ENCODE measurements at regions not wholly inside any gene's neighbourhood (a gene's known extent, or its start where the extent isn't known, plus 50 kb on each side); places are given as distances from the start of the nearest gene placed in this dataset.
"Not testable (repeated sequence)": the region's sequence is repeated elsewhere in the genome, so short reads cannot be mapped to it uniquely, and the experiment has no call there.

DNA sequence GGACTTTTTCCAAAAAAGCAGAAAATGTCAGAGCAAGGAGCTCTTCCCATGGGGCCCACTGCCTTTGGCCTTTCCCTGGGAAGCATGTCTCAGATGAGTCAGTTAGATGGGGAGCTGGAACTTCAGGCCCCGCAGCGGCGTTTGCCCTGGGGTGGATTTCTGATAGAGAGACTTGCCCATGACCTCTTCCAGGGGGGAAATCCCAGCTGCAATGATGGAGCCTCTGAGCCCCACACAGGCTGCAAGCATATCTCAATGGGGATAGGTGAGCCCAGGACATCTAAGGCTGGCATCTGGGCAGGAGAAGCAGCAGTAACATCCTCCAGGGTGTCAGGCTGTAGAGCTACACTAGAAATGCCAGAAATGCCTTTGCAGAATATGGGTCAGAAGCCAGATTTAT lies 269.2 kb upstream of the TCERG1L start:
- TF ChIP-seq, protein P1, sequence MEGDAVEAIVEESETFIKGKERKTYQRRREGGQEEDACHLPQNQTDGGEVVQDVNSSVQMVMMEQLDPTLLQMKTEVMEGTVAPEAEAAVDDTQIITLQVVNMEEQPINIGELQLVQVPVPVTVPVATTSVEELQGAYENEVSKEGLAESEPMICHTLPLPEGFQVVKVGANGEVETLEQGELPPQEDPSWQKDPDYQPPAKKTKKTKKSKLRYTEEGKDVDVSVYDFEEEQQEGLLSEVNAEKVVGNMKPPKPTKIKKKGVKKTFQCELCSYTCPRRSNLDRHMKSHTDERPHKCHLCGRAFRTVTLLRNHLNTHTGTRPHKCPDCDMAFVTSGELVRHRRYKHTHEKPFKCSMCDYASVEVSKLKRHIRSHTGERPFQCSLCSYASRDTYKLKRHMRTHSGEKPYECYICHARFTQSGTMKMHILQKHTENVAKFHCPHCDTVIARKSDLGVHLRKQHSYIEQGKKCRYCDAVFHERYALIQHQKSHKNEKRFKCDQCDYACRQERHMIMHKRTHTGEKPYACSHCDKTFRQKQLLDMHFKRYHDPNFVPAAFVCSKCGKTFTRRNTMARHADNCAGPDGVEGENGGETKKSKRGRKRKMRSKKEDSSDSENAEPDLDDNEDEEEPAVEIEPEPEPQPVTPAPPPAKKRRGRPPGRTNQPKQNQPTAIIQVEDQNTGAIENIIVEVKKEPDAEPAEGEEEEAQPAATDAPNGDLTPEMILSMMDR (IDR thresholded peaks at IDR 0.05), result no peak
- Histone ChIP-seq H3K27ac (ENCODE audit: low read depth in 1 of 2, low read length in 2 of 2) (no peak overlapping the region), H3K9me3 (replicated peaks in 1 of 2; ENCODE audit: control insufficient read depth in 1 of 2, insufficient read depth in 1 of 2, low read length in 2 of 2) (no peaks in the 10 kb centered on the region), H3K4me1 (ENCODE audit: control insufficient read depth in 1 of 2, insufficient read depth in 2 of 2, low read length in 2 of 2) (no peaks in the 10 kb centered on the region), H3K4me3 (replicated peaks in 1 of 3; ENCODE audit: low read depth in 2 of 3, low read length in 3 of 3) (no peak overlapping the region), H4K20me1 (ENCODE audit: insufficient read depth, low read length) (no peaks in the 10 kb centered on the region), H3K4me2 (replicated peaks; ENCODE audit: extremely low read depth, low read length, poor library complexity, severe bottlenecking) (no peak overlapping the region), H2AFZ (ENCODE audit: insufficient read depth, low read depth, low read length, poor library complexity, severe bottlenecking) (no peak overlapping the region), H3K36me3 (replicated peaks in 1 of 2; ENCODE audit: control insufficient read depth in 1 of 2, insufficient read depth in 2 of 2, low read length in 2 of 2) (no peaks in the 10 kb centered on the region), H3K79me2 (ENCODE audit: insufficient read depth, low read length) (no peaks in the 10 kb centered on the region), H3K9ac (ENCODE audit: insufficient read depth, low read length, poor library complexity, severe bottlenecking) (no peak overlapping the region), H3K27me3 (ENCODE audit: control insufficient read depth in 2 of 2, insufficient read depth in 2 of 2, low read length in 2 of 2) (no peaks in the 10 kb centered on the region)
- H3K27me3 Mint-ChIP-seq (ENCODE audit: low read depth in 3 of 3), result peaks cover 0 to 7% (median 5%) of the 10 kb centered on the region in 3 donors
- DNase-seq, result no peak
- H3K4me3 Mint-ChIP-seq, result no peak overlapping the region
- H3K27ac Mint-ChIP-seq, result no peak overlapping the region
- 75% methylated on average over 2 of the region's 3 CpGs for WGBS (ENCODE audit: insufficient coverage)
- intact Hi-C loops (cut with micrococcal nuclease), result no loop called here
- peaks cover 0 to 3% (median 0%) of the 10 kb centered on the region in 7 donors for H3K9me3 Mint-ChIP-seq
- no peaks in the 10 kb centered on the region for H3K36me3 Mint-ChIP-seq
- H3K4me1 Mint-ChIP-seq, result no peaks in the 10 kb centered on the region

DNA sequence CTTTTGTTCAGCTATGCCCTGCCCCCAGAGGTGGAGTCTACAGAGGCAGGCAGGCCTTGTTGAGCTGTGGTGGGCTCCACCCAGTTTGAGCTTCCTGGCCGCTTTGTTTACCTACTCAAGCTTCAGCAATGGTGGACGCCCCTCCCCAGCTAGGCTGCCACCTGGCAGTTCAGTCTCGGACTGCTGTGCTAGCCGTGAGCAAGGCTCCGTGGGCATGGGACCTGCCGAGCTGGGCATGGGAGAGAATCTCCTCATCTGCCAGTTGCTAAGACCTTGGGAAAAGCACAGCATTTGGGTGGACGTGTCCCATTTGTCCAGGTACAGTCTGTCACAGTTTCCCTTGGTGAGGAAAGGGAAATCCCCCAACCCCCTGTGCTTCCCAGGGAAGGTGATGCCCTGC lies 270.0 kb upstream of the TCERG1L start:
- DNase-seq; H3K36me3 ChIP-seq (replicated peaks in 1 of 2; ENCODE audit: control insufficient read depth in 1 of 2, insufficient read depth in 2 of 2, low read length in 2 of 2); H3K4me1 Mint-ChIP-seq; H3K9me3 ChIP-seq (replicated peaks in 1 of 2; ENCODE audit: control insufficient read depth in 1 of 2, insufficient read depth in 1 of 2, low read length in 2 of 2); H3K27ac ChIP-seq (ENCODE audit: low read depth in 1 of 2, low read length in 2 of 2); H3K79me2 ChIP-seq (ENCODE audit: insufficient read depth, low read length); H2AFZ ChIP-seq (ENCODE audit: insufficient read depth, low read depth, low read length, poor library complexity, severe bottlenecking); H3K9me3 Mint-ChIP-seq; H3K36me3 Mint-ChIP-seq; H3K27me3 ChIP-seq (ENCODE audit: control insufficient read depth in 2 of 2, insufficient read depth in 2 of 2, low read length in 2 of 2); H3K4me3 Mint-ChIP-seq; H3K9ac ChIP-seq (ENCODE audit: insufficient read depth, low read length, poor library complexity, severe bottlenecking); intact Hi-C loops (cut with micrococcal nuclease); H3K4me1 ChIP-seq (ENCODE audit: control insufficient read depth in 1 of 2, insufficient read depth in 2 of 2, low read length in 2 of 2); H3K4me2 ChIP-seq (replicated peaks; ENCODE audit: extremely low read depth, low read length, poor library complexity, severe bottlenecking); H4K20me1 ChIP-seq (ENCODE audit: insufficient read depth, low read length); H3K4me3 ChIP-seq (replicated peaks in 1 of 3; ENCODE audit: low read depth in 2 of 3, low read length in 3 of 3): not testable (repeated sequence)
- Mint-ChIP-seq H3K27ac (peak overlapping the region in 1 of 7 donors; percentile 33), H3K27me3 (ENCODE audit: low read depth in 3 of 3) (peaks cover 3 to 13% (median 6%) of the 10 kb centered on the region in 3 donors)
- 77% methylated on average over 6 of the region's 7 CpGs for WGBS (ENCODE audit: insufficient coverage)

Measured in CD14-positive monocyte (primary cell).